DOHH2 (cell line): ENCODE measurements at regions not wholly inside any gene's neighbourhood (a gene's known extent, or its start where the extent isn't known, plus 50 kb on each side); places are given as distances from the start of the nearest gene placed in this dataset.

Source experiments
- H3F3A ChIP-seq: fragments of 200-600 bp; sonication (generic), shearing (Covaris generic); 2 replicates; pipeline ENCODE4 v1.6.0; 2016; ENCODE audit warnings: antibody characterized with exemption, mild to moderate bottlenecking; ENCODE audit not compliant: control insufficient read depth, insufficient read depth
- H3K27ac ChIP-seq: fragments of 200-600 bp; sonication (generic); 2 replicates; pipeline ENCODE4 v1.5.1; 2014; ENCODE audit warnings: low read depth, mild to moderate bottlenecking, low read length, moderate library complexity
- H3K27me3 ChIP-seq: fragments of 200-600 bp; sonication (generic); 2 replicates; pipeline ENCODE4 v1.6.1; 2014; ENCODE audit warnings: mild to moderate bottlenecking, low read length, mixed read lengths; ENCODE audit not compliant: control insufficient read depth
- H3K36me3 ChIP-seq: fragments of 200-600 bp; sonication (generic); 2 replicates; pipeline ENCODE4 v1.6.1; 2014; ENCODE audit warnings: mild to moderate bottlenecking, low read length, moderate library complexity, mixed read lengths; ENCODE audit not compliant: control insufficient read depth
- H3K4me1 ChIP-seq: fragments of 200-600 bp; sonication (generic); 2 replicates; pipeline ENCODE4 v1.6.1; 2014; ENCODE audit warnings: mild to moderate bottlenecking, low read length, mixed read lengths; ENCODE audit not compliant: control insufficient read depth
- H3K4me2 ChIP-seq: fragments of 200-600 bp; sonication (generic); 2 replicates; pipeline ENCODE4 v1.6.0; 2014; ENCODE audit warnings: mild to moderate bottlenecking, low read length, moderate library complexity
- H3K4me3 ChIP-seq: fragments of 200-600 bp; sonication (generic); 2 replicates; pipeline ENCODE4 v1.5.1; 2014; ENCODE audit warnings: mild to moderate bottlenecking, low read length, mixed read lengths
- H3K79me2 ChIP-seq: fragments of 200-600 bp; sonication (generic); 2 replicates; pipeline ENCODE4 v1.6.1; 2014; ENCODE audit warnings: mild to moderate bottlenecking, low read length, mixed read lengths; ENCODE audit not compliant: control insufficient read depth
- H3K9me2 ChIP-seq: fragments of 200-600 bp; sonication (generic); replicated peaks from 2 replicates; pipeline ENCODE4 v1.6.1; 2014; ENCODE audit warnings: mild to moderate bottlenecking, low read length, mixed read lengths; ENCODE audit not compliant: control insufficient read depth
- H3K9me3 ChIP-seq: fragments of 200-600 bp; sonication (generic); 2 replicates; pipeline ENCODE4 v1.6.1; 2014; ENCODE audit warnings: antibody characterized with exemption, low read length, mixed read lengths; ENCODE audit not compliant: control insufficient read depth, insufficient read depth
- H4K20me1 ChIP-seq: fragments of 200-600 bp; sonication (generic); 2 replicates; pipeline ENCODE4 v1.6.0; 2014; ENCODE audit warnings: low read depth, mild to moderate bottlenecking, antibody characterized with exemption, low read length, moderate library complexity; ENCODE audit not compliant: control insufficient read depth, insufficient read depth
- EZH2phosphoT487 ChIP-seq: fragments of 200-600 bp; sonication (generic); IDR thresholded peaks from 2 replicates; pipeline ENCODE4 v1.6.1; 2017; ENCODE audit warnings: borderline replicate concordance, mild to moderate bottlenecking, antibody characterized with exemption, low read length, moderate library complexity, mixed read lengths
- TF ChIP-seq, protein P1 (sequence below): fragments of 200-600 bp; sonication (generic); IDR thresholded peaks from one replicate; pipeline ENCODE4 v1.5.1; 2014; ENCODE audit warnings: antibody characterized with exemption, mild to moderate bottlenecking, low read depth, low read length; ENCODE audit not compliant: poor library complexity, severe bottlenecking

DNA sequence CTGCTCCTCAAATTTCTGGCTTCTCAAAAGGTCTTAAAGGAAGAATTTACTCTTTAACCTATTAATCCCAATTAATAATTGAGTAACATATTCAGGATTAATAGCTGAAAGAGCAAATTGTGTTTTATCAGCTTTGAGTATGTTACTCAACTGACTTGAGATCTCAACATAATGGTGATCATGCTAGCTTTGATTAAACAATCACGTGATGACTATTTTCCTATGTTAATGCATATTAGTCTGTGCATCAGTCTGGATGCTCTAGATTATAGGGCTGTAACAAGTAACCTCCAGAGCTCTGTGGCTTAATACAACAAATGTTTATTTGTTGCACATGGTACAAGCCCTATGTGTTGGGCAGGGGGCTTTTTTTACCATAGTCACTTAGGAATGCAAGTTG, 313.4 kb upstream of the BTBD3 start:
- Histone ChIP-seq H3K9me3 (peaks cover 4% of the 10 kb centered on the region; the same call in 1 of the 2 replicates), H3K27me3 (no peaks in the 10 kb centered on the region), H3K27ac (no peak overlapping the region), H3K9me2 (no peaks in the 10 kb centered on the region), H3K4me2 (no peak overlapping the region), H3K36me3 (no peaks in the 10 kb centered on the region), H3K4me3 (no peak overlapping the region), H3F3A (no peaks in the 10 kb centered on the region), H4K20me1 (no peaks in the 10 kb centered on the region), H3K79me2 (no peaks in the 10 kb centered on the region), H3K4me1 (no peaks in the 10 kb centered on the region)
- TF ChIP-seq EZH2phosphoT487 = no peak
- TF ChIP-seq, protein P1, sequence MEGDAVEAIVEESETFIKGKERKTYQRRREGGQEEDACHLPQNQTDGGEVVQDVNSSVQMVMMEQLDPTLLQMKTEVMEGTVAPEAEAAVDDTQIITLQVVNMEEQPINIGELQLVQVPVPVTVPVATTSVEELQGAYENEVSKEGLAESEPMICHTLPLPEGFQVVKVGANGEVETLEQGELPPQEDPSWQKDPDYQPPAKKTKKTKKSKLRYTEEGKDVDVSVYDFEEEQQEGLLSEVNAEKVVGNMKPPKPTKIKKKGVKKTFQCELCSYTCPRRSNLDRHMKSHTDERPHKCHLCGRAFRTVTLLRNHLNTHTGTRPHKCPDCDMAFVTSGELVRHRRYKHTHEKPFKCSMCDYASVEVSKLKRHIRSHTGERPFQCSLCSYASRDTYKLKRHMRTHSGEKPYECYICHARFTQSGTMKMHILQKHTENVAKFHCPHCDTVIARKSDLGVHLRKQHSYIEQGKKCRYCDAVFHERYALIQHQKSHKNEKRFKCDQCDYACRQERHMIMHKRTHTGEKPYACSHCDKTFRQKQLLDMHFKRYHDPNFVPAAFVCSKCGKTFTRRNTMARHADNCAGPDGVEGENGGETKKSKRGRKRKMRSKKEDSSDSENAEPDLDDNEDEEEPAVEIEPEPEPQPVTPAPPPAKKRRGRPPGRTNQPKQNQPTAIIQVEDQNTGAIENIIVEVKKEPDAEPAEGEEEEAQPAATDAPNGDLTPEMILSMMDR = no peak

DNA sequence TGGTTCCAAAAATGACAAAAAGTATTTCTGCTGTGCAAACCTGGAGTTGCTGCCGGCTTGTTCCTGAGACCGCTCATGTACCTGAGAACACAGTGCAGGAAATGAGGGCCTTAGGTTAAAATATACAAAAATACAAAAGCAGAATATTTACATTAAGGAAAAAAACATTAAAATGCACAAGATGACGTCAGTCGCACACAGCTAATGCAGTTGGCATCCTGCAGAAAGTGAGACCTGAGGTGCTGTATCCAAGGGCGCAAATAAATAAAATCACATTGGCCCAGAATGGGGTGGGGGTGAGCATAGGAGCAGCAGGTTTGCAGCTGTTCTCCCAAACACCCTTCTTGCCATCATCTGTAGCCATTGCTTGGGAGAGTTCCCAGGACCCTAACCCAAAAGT, 310.6 kb upstream of the BTBD3 start:
- H3K9me3 ChIP-seq = peaks cover 4% of the 10 kb centered on the region; the same call in 1 of the 2 replicates
- no peaks in the 10 kb centered on the region for H3K9me2 ChIP-seq

DNA sequence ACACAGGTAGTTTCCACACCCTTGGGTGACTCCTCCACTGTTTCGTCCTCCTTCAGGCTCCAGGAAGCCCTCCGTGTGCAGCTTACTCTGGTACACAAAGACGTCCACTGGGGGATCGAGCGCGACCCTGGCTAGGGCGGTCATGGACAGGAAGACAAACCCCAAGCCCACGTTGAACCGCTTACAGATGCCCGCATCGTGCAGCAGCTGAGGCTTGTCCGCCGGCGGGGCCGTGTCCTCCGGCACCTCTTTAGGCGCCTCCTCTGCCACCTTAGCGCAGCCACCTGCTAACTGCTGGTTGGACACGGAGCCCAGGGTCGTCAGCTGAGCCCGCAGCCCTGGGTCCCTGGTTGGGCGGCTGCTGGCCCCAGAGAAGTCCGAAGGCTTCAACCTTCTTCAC, 309.0 kb upstream of the BTBD3 start:
- Histone ChIP-seq H3K9me2 (no peaks in the 10 kb centered on the region), H3K4me1 (no peaks in the 10 kb centered on the region), H3K79me2 (no peaks in the 10 kb centered on the region), H3K27me3 (no peaks in the 10 kb centered on the region), H3F3A (no peaks in the 10 kb centered on the region), H3K4me3 (no peak overlapping the region), H3K36me3 (no peaks in the 10 kb centered on the region), H3K4me2 (no peak overlapping the region), H3K9me3 (peaks cover 4% of the 10 kb centered on the region; the same call in 1 of the 2 replicates), H3K27ac (no peak overlapping the region), H4K20me1 (no peaks in the 10 kb centered on the region)
- no peak for TF ChIP-seq EZH2phosphoT487
- TF ChIP-seq, protein P1 = no peak

More for the DNA sequence above, 310.6 kb upstream of the BTBD3 start:
- no peak overlapping the region for H3K4me2 ChIP-seq
- TF ChIP-seq, protein P1 = no peak
- TF ChIP-seq EZH2phosphoT487 = no peak
- no peaks in the 10 kb centered on the region for H3F3A ChIP-seq
- H3K79me2 ChIP-seq = no peaks in the 10 kb centered on the region
- H3K4me1 ChIP-seq = no peaks in the 10 kb centered on the region
- no peaks in the 10 kb centered on the region for H3K27me3 ChIP-seq
- no peak overlapping the region for H3K27ac ChIP-seq
- H4K20me1 ChIP-seq = no peaks in the 10 kb centered on the region
- H3K36me3 ChIP-seq = no peaks in the 10 kb centered on the region
- H3K4me3 ChIP-seq = no peak overlapping the region

GRCh38 chr20:11624704-11625103, 293.0 kb upstream of the BTBD3 start:
- Histone ChIP-seq H3K27ac (no peak overlapping the region), H3K4me1 (no peaks in the 10 kb centered on the region), H3K36me3 (no peaks in the 10 kb centered on the region), H3K79me2 (no peaks in the 10 kb centered on the region), H4K20me1 (no peaks in the 10 kb centered on the region), H3K27me3 (no peaks in the 10 kb centered on the region), H3F3A (no peaks in the 10 kb centered on the region), H3K4me2 (no peak overlapping the region), H3K4me3 (no peak overlapping the region), H3K9me3 (no peaks in the 10 kb centered on the region), H3K9me2 (no peaks in the 10 kb centered on the region)
- TF ChIP-seq, protein P1 = no peak
- no peak for TF ChIP-seq EZH2phosphoT487
